HCT116 (cell line): ENCODE measurements at regions not wholly inside any gene's neighbourhood (a gene's known extent, or its start where the extent isn't known, plus 50 kb on each side); places are given as distances from the start of the nearest gene placed in this dataset.

Source experiments
- ATAC-seq: fragments of 200-7000 bp; cut with Tn5 transposase; 2 replicates; pipeline ENCODE4 v1.9.1; 2020; ENCODE audit warnings: mild to moderate bottlenecking, moderate library complexity
- BruUV-seq: library from RNA; stranded (reverse); fragments of 400-500 nt; replicated peaks from 2 replicates; lab custom pipeline; 2021; lab: Mats Ljungman, UMichigan
- CTCF ChIA-PET: fragments of 300-600 bp; sonication (Branson Sonifier 250); formaldehyde crosslinking; loops from one replicate; lab custom pipeline; 2021; ENCODE audit warnings: antibody characterized with exemption; lab: Charles Lee
- POLR2A ChIA-PET: fragments of 300-600, 350-600 bp; sonication (Branson Sonifier 250); formaldehyde crosslinking; loops from one replicate; lab custom pipeline; 2021; ENCODE audit warnings: antibody characterized with exemption; lab: Charles Lee
- RAD21 ChIA-PET, 2 experiments: fragments of 300-600 bp; sonication (Branson Sonifier 250); formaldehyde crosslinking; loops; one replicate each; lab custom pipeline; 2023; ENCODE audit warnings: low total read pairs in 2 of 2; ENCODE audit not compliant: uncharacterized antibody in 2 of 2, unreplicated experiment in 2 of 2, low non-redundant PET in 1 of 2; lab: Charles Lee
- DNase-seq: peaks from one replicate; pipeline ENCODE4 v3.0.0-alpha.2; 2010; ENCODE audit warnings: low read depth, low spot score
- H2AFZ ChIP-seq: fragments of 200-600 bp; shearing (Covaris generic), sonication (generic); 2 replicates; pipeline ENCODE4 v1.6.1; 2017; ENCODE audit warnings: low read depth, mixed run types, mixed read lengths, antibody characterized with exemption, low read length; ENCODE audit not compliant: poor library complexity, severe bottlenecking
- H3K27ac ChIP-seq: 2 replicates; pipeline ENCODE4 v1.5.1; 2012; ENCODE audit warnings: low read depth, low read length
- H3K27me3 ChIP-seq: fragments of 200-600 bp; sonication (generic); 2 replicates; pipeline ENCODE4 v1.6.1; 2016; ENCODE audit warnings: mixed run types, low read length, mixed read lengths; ENCODE audit not compliant: insufficient read depth
- H3K36me3 ChIP-seq, 2 experiments: fragments of 200-500 bp in 1 of 2; fragments of 200-600 bp in 1 of 2; sonication (Bioruptor generic) in 1 of 2; sonication (generic) in 1 of 2; 2 replicates each; pipeline versions ENCODE4 v1.5.1 to v1.6.1; 2014 to 2016; ENCODE audit warnings: low read length in 2 of 2, inconsistent platforms in 1 of 2, mixed read lengths in 1 of 2, mixed run types in 1 of 2; ENCODE audit not compliant: insufficient read depth in 2 of 2, control insufficient read depth in 1 of 2
- H3K4me1 ChIP-seq, 2 experiments: fragments of 200-600 bp in 1 of 2; sonication (generic) in 1 of 2; 2 replicates each; pipeline versions ENCODE4 v1.5.1 to v1.6.1; 2012 to 2017; ENCODE audit warnings: low read length in 2 of 2, inconsistent platforms in 1 of 2, mild to moderate bottlenecking in 1 of 2, mixed read lengths in 1 of 2, mixed run types in 1 of 2, moderate library complexity in 1 of 2; ENCODE audit not compliant: insufficient read depth in 2 of 2, control insufficient read depth in 1 of 2
- H3K4me2 ChIP-seq: fragments of 200-600 bp; sonication (generic); 2 replicates; pipeline ENCODE4 v1.6.1; 2017; ENCODE audit warnings: mixed run types, low read length, mixed read lengths
- H3K4me3 ChIP-seq, 2 experiments: fragments of 200-600 bp in 1 of 2; sonication (generic) in 1 of 2; replicated peaks in 1 of 2; 2 replicates each; pipeline ENCODE4 v1.5.1; 2011 to 2016; ENCODE audit warnings: low read length in 2 of 2, control low read depth in 1 of 2, low read depth in 1 of 2, mild to moderate bottlenecking in 1 of 2, mixed read lengths in 1 of 2, mixed run types in 1 of 2
- H3K79me2 ChIP-seq: fragments of 200-600 bp; sonication (generic); 2 replicates; pipeline ENCODE4 v1.6.1; 2017; ENCODE audit warnings: mild to moderate bottlenecking, mixed run types, low read length, moderate library complexity, mixed read lengths; ENCODE audit not compliant: insufficient read depth
- H3K9ac ChIP-seq: fragments of 200-600 bp; sonication (generic); 2 replicates; pipeline ENCODE4 v1.6.1; 2016; ENCODE audit warnings: low read length, mixed read lengths
- H3K9me2 ChIP-seq: fragments of 200-600 bp; sonication (generic), shearing (Covaris generic); 2 replicates; pipeline ENCODE4 v1.6.1; 2017; ENCODE audit warnings: mixed run types, mild to moderate bottlenecking, moderate library complexity; ENCODE audit not compliant: insufficient read depth
- H3K9me3 ChIP-seq, 2 experiments: fragments of 200-500 bp in 1 of 2; fragments of 200-600 bp in 1 of 2; sonication (Bioruptor generic) in 1 of 2; sonication (generic) in 1 of 2; 2 replicates each; pipeline ENCODE4 v1.6.1; 2014 to 2017; ENCODE audit warnings: low read length in 2 of 2, mixed read lengths in 2 of 2, inconsistent platforms in 1 of 2, low read depth in 1 of 2, mild to moderate bottlenecking in 1 of 2, mixed run types in 1 of 2, moderate library complexity in 1 of 2; ENCODE audit not compliant: control insufficient read depth in 1 of 2, insufficient read depth in 1 of 2
- H4K20me1 ChIP-seq: fragments of 200-600 bp; sonication (generic), shearing (Covaris generic); 2 replicates; pipeline ENCODE4 v1.6.1; 2017; ENCODE audit warnings: mixed run types, mild to moderate bottlenecking, moderate library complexity; ENCODE audit not compliant: insufficient read depth
- ATF3 ChIP-seq: IDR thresholded peaks from 2 replicates; pipeline ENCODE4 v1.6.1; 2012
- CBX3 ChIP-seq: IDR thresholded peaks from 2 replicates; pipeline ENCODE4 v1.6.1; 2012; ENCODE audit warnings: low read depth
- ELF1 ChIP-seq: IDR thresholded peaks from 2 replicates; pipeline ENCODE4 v1.6.1; 2012; ENCODE audit warnings: low read depth, borderline replicate concordance
- EZH2 ChIP-seq: fragments of 200-600 bp; sonication (generic); IDR thresholded peaks from 2 replicates; pipeline ENCODE4 v1.6.1; 2017; ENCODE audit warnings: antibody characterized with exemption, mixed run types
- EZH2phosphoT487 ChIP-seq: fragments of 200-600 bp; IDR thresholded peaks from 2 replicates; pipeline ENCODE4 v1.6.1; 2018; ENCODE audit warnings: antibody characterized with exemption, borderline replicate concordance
- FOSL1 ChIP-seq: IDR thresholded peaks from 2 replicates; pipeline ENCODE4 v1.6.1; 2012; ENCODE audit warnings: low read depth
- MAX ChIP-seq: IDR thresholded peaks from 2 replicates; pipeline ENCODE4 v1.6.1; 2012
- POLR2AphosphoS5 ChIP-seq: IDR thresholded peaks from 2 replicates; pipeline ENCODE4 v1.6.1; 2011; ENCODE audit warnings: mild to moderate bottlenecking, low read depth, low read length, moderate library complexity
- SRF ChIP-seq: IDR thresholded peaks from 2 replicates; pipeline ENCODE4 v1.6.1; 2012; ENCODE audit warnings: low read depth
- TCF7L2 ChIP-seq: IDR thresholded peaks from 2 replicates; pipeline ENCODE4 v1.7.0; 2011; ENCODE audit warnings: borderline replicate concordance, inconsistent platforms; ENCODE audit not compliant: insufficient read depth, insufficient read length; ENCODE audit errors: extremely low read depth
- ZBTB33 ChIP-seq: IDR thresholded peaks from 2 replicates; pipeline ENCODE4 v1.6.1; 2011; ENCODE audit warnings: mild to moderate bottlenecking, low read length, moderate library complexity; ENCODE audit not compliant: insufficient replicate concordance; ENCODE audit errors: extremely low read depth
- ZFX ChIP-seq: fragments of 450-650 bp; IDR thresholded peaks from 2 replicates; pipeline ENCODE4 v1.6.1; 2017
- intact Hi-C: fragments of 100-400 bp; cut with micrococcal nuclease; formaldehyde crosslinking; loops from 2 replicates; pipeline ENCODE4 v1.10.0; 2022

- no peaks in the 10 kb centered on the region for H3K9me3 ChIP-seq
- no peaks in the 10 kb centered on the region for H4K20me1 ChIP-seq
- no peaks in the 10 kb centered on the region for H3K79me2 ChIP-seq
- RAD21 ChIA-PET: interaction anchor here in 1 of 2 experiments (0.9 kb wide), 1 partner anchor 335 kb away, joined by 3 read pairs; no protein-coding TSS in a partner anchor
- H3K36me3 ChIP-seq: no peaks in the 10 kb centered on the region
- H3K27me3 ChIP-seq: no peaks in the 10 kb centered on the region
- no peaks in the 10 kb centered on the region for H3K4me1 ChIP-seq
- H3K9ac ChIP-seq: no peak overlapping the region
- POLR2A ChIA-PET: no interaction called here
- CTCF ChIA-PET: interaction anchor here (1.3 to 4.0 kb wide), 3 partner anchors 282 to 447 kb away, joined by 3 to 27 read pairs (median 8); no protein-coding TSS in a partner anchor
- no TSS peak for BruUV-seq
- DNase-seq: no peak
- TF ChIP-seq ZFX (no peak), ATF3 (no peak), POLR2AphosphoS5 (no peak), EZH2phosphoT487 (no peak), ELF1 (no peak), FOSL1 (no peak), CBX3 (no peak), ZBTB33 (no peak), SRF (no peak), EZH2 (no peak), TCF7L2 (no peak), MAX (no peak)
- TF ChIP-seq, all 23 proteins: peak for 0
- H3K4me3 ChIP-seq: no peak overlapping the region
- no peak overlapping the region for H3K4me2 ChIP-seq
- intact Hi-C loops: loop anchor here (5.0 kb wide), 2 partner anchors 268 to 448 kb away; no protein-coding TSS in a partner anchor
- no peak overlapping the region for H2AFZ ChIP-seq
- H3K27ac ChIP-seq: no peak overlapping the region
- no peak for ATAC-seq
- H3K9me2 ChIP-seq: no peaks in the 10 kb centered on the region
Measured at GRCh38 chr2:191499874-191500565, 177.9 kb upstream of the NABP1 start.
